ENCODE measurements at regions not wholly inside any gene's neighbourhood (a gene's known extent, or its start where the extent isn't known, plus 50 kb on each side); places are given as distances from the start of the nearest gene placed in this dataset.

- TF ChIP-seq, protein P1, sequence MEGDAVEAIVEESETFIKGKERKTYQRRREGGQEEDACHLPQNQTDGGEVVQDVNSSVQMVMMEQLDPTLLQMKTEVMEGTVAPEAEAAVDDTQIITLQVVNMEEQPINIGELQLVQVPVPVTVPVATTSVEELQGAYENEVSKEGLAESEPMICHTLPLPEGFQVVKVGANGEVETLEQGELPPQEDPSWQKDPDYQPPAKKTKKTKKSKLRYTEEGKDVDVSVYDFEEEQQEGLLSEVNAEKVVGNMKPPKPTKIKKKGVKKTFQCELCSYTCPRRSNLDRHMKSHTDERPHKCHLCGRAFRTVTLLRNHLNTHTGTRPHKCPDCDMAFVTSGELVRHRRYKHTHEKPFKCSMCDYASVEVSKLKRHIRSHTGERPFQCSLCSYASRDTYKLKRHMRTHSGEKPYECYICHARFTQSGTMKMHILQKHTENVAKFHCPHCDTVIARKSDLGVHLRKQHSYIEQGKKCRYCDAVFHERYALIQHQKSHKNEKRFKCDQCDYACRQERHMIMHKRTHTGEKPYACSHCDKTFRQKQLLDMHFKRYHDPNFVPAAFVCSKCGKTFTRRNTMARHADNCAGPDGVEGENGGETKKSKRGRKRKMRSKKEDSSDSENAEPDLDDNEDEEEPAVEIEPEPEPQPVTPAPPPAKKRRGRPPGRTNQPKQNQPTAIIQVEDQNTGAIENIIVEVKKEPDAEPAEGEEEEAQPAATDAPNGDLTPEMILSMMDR (IDR thresholded peaks at IDR 0.05; ENCODE audit: insufficient read depth, low read length, severe bottlenecking) = no peak
- no peak overlapping the region for H3K4me3 ChIP-seq (ENCODE audit: low read depth, low read length)
- no peak for FAIRE-seq
Observed at GRCh38 chr12:91940322-91940721, 205.3 kb downstream of the BTG1 start.

GRCh38 chr12:91937706-91938105, 207.9 kb downstream of the BTG1 start:
- no peak overlapping the region for H3K4me3 ChIP-seq (ENCODE audit: low read depth, low read length)
- no peaks in the 10 kb centered on the region for H3K27me3 ChIP-seq (ENCODE audit: control insufficient read depth, insufficient read depth, low read length)
- no peak for FAIRE-seq
- H3K36me3 ChIP-seq (ENCODE audit: control insufficient read depth, insufficient read depth, low read length) = no peaks in the 10 kb centered on the region
- TF ChIP-seq, protein P1 (IDR thresholded peaks at IDR 0.05; ENCODE audit: insufficient read depth, low read length, severe bottlenecking) = no peak
- DNase-seq (ENCODE audit: low read depth) = peak; percentile 16

More at GRCh38 chr12:91940322-91940721, 205.3 kb downstream of the BTG1 start:
- Histone ChIP-seq H3K36me3 (ENCODE audit: control insufficient read depth, insufficient read depth, low read length) (no peaks in the 10 kb centered on the region), H3K27me3 (ENCODE audit: control insufficient read depth, insufficient read depth, low read length) (no peaks in the 10 kb centered on the region)
- DNase-seq (ENCODE audit: low read depth) = no peak

GRCh38 chr12:91937009-91937408, 208.6 kb downstream of the BTG1 start:
- FAIRE-seq = no peak

GRCh38 chr12:91935296-91935695, 210.3 kb downstream of the BTG1 start:
- Histone ChIP-seq H3K27me3 (ENCODE audit: control insufficient read depth, insufficient read depth, low read length) (no peaks in the 10 kb centered on the region), H3K4me3 (ENCODE audit: low read depth, low read length) (no peak overlapping the region), H3K36me3 (ENCODE audit: control insufficient read depth, insufficient read depth, low read length) (no peaks in the 10 kb centered on the region)
- TF ChIP-seq, protein P1 (IDR thresholded peaks at IDR 0.05; ENCODE audit: insufficient read depth, low read length, severe bottlenecking) = no peak
- FAIRE-seq (no peak), DNase-seq (ENCODE audit: low read depth) (no peak)

More at GRCh38 chr12:91937009-91937408, 208.6 kb downstream of the BTG1 start:
- Histone ChIP-seq H3K36me3 (ENCODE audit: control insufficient read depth, insufficient read depth, low read length) (no peaks in the 10 kb centered on the region), H3K4me3 (ENCODE audit: low read depth, low read length) (no peak overlapping the region), H3K27me3 (ENCODE audit: control insufficient read depth, insufficient read depth, low read length) (no peaks in the 10 kb centered on the region)
- DNase-seq (ENCODE audit: low read depth) = no peak
- TF ChIP-seq, protein P1 (IDR thresholded peaks at IDR 0.05; ENCODE audit: insufficient read depth, low read length, severe bottlenecking) = no peak

DNA sequence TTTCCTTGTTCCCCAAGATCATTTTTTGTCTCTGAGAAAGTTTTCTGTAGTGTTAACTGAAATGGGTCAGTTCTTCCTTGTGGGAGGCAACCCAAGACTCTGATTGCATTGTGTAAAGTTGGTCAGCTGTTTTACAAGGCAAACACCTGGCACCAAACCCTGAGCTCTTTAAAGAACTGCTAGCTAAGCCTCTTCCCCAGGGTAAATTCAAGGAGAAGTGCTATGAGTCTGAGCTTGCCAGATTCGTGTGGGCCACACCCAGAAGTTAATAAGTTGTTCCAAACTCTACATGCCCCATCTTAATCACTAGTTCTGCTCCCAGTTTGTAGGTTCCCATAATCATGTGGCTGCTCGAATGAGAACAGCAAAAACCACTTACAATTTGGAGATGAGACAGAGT, 214.5 kb downstream of the BTG1 start:
- DNase-seq (ENCODE audit: low read depth) (peak; percentile 92), FAIRE-seq (peak; percentile 88)
- H3K36me3 ChIP-seq (ENCODE audit: control insufficient read depth, insufficient read depth, low read length) = no peaks in the 10 kb centered on the region
- H3K27me3 ChIP-seq (ENCODE audit: control insufficient read depth, insufficient read depth, low read length) = no peaks in the 10 kb centered on the region
- no peak overlapping the region for H3K4me3 ChIP-seq (ENCODE audit: low read depth, low read length)
- TF ChIP-seq, protein P1 (IDR thresholded peaks at IDR 0.05; ENCODE audit: insufficient read depth, low read length, severe bottlenecking) = no peak

DNA sequence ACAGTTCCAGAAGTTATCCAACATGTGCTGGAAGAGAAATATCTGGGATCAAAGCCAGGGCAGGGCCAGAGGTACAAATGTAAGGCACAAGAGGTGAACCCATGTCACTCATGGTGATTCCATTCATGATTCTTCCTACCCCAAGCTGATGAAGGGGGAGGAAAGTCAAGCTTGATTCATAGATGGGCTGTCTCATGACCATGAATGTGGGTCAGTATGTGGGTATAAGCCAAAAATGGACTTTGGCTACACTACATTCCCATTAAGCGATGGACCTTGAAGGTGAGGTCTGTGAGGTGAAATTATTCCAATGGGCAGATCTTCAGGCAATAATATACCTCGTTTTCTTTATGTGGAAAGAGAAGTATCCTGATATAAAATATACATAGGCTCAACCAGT, 217.1 kb downstream of the BTG1 start:
- Histone ChIP-seq H3K4me3 (ENCODE audit: low read depth, low read length) (no peak overlapping the region), H3K27me3 (ENCODE audit: control insufficient read depth, insufficient read depth, low read length) (no peaks in the 10 kb centered on the region), H3K36me3 (ENCODE audit: control insufficient read depth, insufficient read depth, low read length) (no peaks in the 10 kb centered on the region)
- TF ChIP-seq, protein P1 (IDR thresholded peaks at IDR 0.05; ENCODE audit: insufficient read depth, low read length, severe bottlenecking) = no peak
- FAIRE-seq (no peak), DNase-seq (ENCODE audit: low read depth) (no peak)

Data from bronchial epithelial cell (primary cell).